COLO829 (cell line): ENCODE measurements at regions not wholly inside any gene's neighbourhood (a gene's known extent, or its start where the extent isn't known, plus 50 kb on each side); places are given as distances from the start of the nearest gene placed in this dataset.
"Not testable (repeated sequence)": the region's sequence is repeated elsewhere in the genome, so short reads cannot be mapped to it uniquely, and the experiment has no call there.

Experiments
- DNase-seq: peaks from one replicate; pipeline ENCODE4 v3.0.0; 2012; ENCODE audit warnings: low spot score

GRCh38 chr16:29160171-29160570 is 175.3 kb downstream of the LAT start:
- not testable (repeated sequence) for DNase-seq

GRCh38 chr16:29159603-29160002 is 174.8 kb downstream of the LAT start:
- DNase-seq, result not testable (repeated sequence)

GRCh38 chr16:29158785-29159184 is 173.9 kb downstream of the LAT start:
- no peak for DNase-seq

GRCh38 chr16:29158031-29158784 is 173.4 kb downstream of the LAT start:
- not testable (repeated sequence) for DNase-seq

- DNase-seq, result peak; percentile 15
Observed at GRCh38 chr16:29157051-29157923, 172.4 kb downstream of the LAT start.

GRCh38 chr16:29156511-29156910 is 171.7 kb downstream of the LAT start:
- no peak for DNase-seq

GRCh38 chr16:29155866-29156200 is 171.0 kb downstream of the LAT start:
- not testable (repeated sequence) for DNase-seq

GRCh38 chr16:29155131-29155865 is 170.4 kb downstream of the LAT start:
- DNase-seq, result not testable (repeated sequence)

- DNase-seq, result no peak
Observed at GRCh38 chr16:29154676-29155121, 169.8 kb downstream of the LAT start.

- no peak for DNase-seq
Observed at GRCh38 chr16:29154088-29154487, 169.2 kb downstream of the LAT start.

GRCh38 chr16:29153307-29153706 is 168.5 kb downstream of the LAT start:
- not testable (repeated sequence) for DNase-seq

- not testable (repeated sequence) for DNase-seq
Observed at GRCh38 chr16:29152544-29153031, 167.7 kb downstream of the LAT start.

GRCh38 chr16:29151317-29151716 is 166.5 kb downstream of the LAT start:
- DNase-seq, result no peak

GRCh38 chr16:29149912-29150311 is 165.1 kb downstream of the LAT start:
- not testable (repeated sequence) for DNase-seq

- DNase-seq, result no peak
Observed at GRCh38 chr16:29148867-29149272, 164.0 kb downstream of the LAT start.

GRCh38 chr16:29148131-29148691 is 163.4 kb downstream of the LAT start:
- no peak for DNase-seq

- DNase-seq, result not testable (repeated sequence)
Observed at GRCh38 chr16:29147710-29148109, 162.9 kb downstream of the LAT start.

- not testable (repeated sequence) for DNase-seq
Observed at GRCh38 chr16:29146808-29147643, 162.2 kb downstream of the LAT start.

GRCh38 chr16:29146266-29146665 is 161.4 kb downstream of the LAT start:
- no peak for DNase-seq

GRCh38 chr16:29145486-29146225 is 160.8 kb downstream of the LAT start:
- DNase-seq, result not testable (repeated sequence)
